ENCODE measurements at regions not wholly inside any gene's neighbourhood (a gene's known extent, or its start where the extent isn't known, plus 50 kb on each side); places are given as distances from the start of the nearest gene placed in this dataset.

DNA sequence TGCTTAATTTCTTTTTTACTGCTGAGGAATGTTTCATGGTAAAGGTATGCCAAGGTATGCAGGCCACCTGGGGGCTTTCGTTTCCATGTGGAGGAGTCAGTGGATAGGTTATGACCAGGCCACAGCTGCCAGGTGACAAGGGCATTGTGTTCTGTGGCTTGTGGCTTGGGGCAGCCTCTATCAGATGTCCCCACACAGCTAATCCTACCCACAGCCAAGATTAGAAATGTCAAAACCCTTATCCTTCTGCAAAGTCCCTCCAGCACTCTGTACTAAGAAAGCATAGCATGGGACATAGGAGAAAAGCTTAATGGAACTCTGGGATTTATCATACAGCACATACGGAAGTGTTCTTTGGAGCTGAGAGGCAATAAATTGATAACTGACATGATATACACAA, 171.2 kb upstream of the S1PR3 start:
- Histone ChIP-seq H3K27me3 (ENCODE audit: control insufficient read depth, insufficient read depth, low read length, poor library complexity, severe bottlenecking) (no peaks in the 10 kb centered on the region), H3K27ac (ENCODE audit: insufficient read depth, low read depth, low read length, poor library complexity, severe bottlenecking) (no peak overlapping the region), H3K4me1 (ENCODE audit: control insufficient read depth, insufficient read depth, low read length) (peaks cover 8% of the 10 kb centered on the region), H3K4me3 (ENCODE audit: insufficient read depth, low read depth, low read length) (no peak overlapping the region), H3K36me3 (ENCODE audit: control insufficient read depth, insufficient read depth, low read length) (no peaks in the 10 kb centered on the region), H3K9me3 (ENCODE audit: control insufficient read depth, low read length) (no peaks in the 10 kb centered on the region)
- 94% methylated on average over 2 of the region's 2 CpGs for WGBS, 2 experiments

GRCh38 chr9:88821033-88821745, 170.1 kb upstream of the S1PR3 start:
- Histone ChIP-seq H3K27ac (ENCODE audit: insufficient read depth, low read depth, low read length, poor library complexity, severe bottlenecking) (no peak overlapping the region), H3K4me3 (ENCODE audit: insufficient read depth, low read depth, low read length) (no peak overlapping the region), H3K27me3 (ENCODE audit: control insufficient read depth, insufficient read depth, low read length, poor library complexity, severe bottlenecking) (no peaks in the 10 kb centered on the region), H3K36me3 (ENCODE audit: control insufficient read depth, insufficient read depth, low read length) (no peaks in the 10 kb centered on the region), H3K9me3 (ENCODE audit: control insufficient read depth, low read length) (no peaks in the 10 kb centered on the region), H3K4me1 (ENCODE audit: control insufficient read depth, insufficient read depth, low read length) (peaks cover 8% of the 10 kb centered on the region)
- WGBS, 2 experiments = 100% methylated on average over 1 of the region's 2 CpGs; no CpG with 5 or more reads in 1 of the 2 experiments

GRCh38 chr9:88821746-88822106, 169.5 kb upstream of the S1PR3 start:
- Histone ChIP-seq H3K27ac (ENCODE audit: insufficient read depth, low read depth, low read length, poor library complexity, severe bottlenecking) (no peak overlapping the region), H3K4me1 (ENCODE audit: control insufficient read depth, insufficient read depth, low read length) (peaks cover 8% of the 10 kb centered on the region)
- 83 to 89% methylated on average over 1 of the region's 1 CpG for WGBS, 2 experiments

DNA sequence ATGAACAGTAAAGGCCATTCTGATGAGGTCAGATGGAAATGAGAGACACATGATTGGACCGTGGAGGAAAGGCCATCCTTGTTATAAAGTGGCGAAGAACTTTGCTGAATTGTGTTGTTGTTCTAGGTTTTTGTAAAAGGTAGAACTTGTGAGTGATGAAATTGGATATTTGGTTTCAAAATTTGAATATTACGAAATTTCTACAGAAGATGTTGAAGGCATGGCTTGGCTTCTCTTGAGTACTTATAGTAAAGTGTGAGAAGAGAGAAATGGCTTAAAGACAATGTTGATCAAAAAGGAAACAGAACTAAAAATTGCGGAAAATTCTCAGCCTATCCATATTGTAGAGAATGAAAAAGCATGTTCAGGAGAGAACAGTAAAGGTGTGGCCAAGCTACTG, 166.6 kb upstream of the S1PR3 start:
- Histone ChIP-seq H3K9me3 (ENCODE audit: control insufficient read depth, low read length) (no peaks in the 10 kb centered on the region), H3K4me3 (ENCODE audit: insufficient read depth, low read depth, low read length) (no peak overlapping the region), H3K36me3 (ENCODE audit: control insufficient read depth, insufficient read depth, low read length) (no peaks in the 10 kb centered on the region), H3K27me3 (ENCODE audit: control insufficient read depth, insufficient read depth, low read length, poor library complexity, severe bottlenecking) (no peaks in the 10 kb centered on the region), H3K27ac (ENCODE audit: insufficient read depth, low read depth, low read length, poor library complexity, severe bottlenecking) (no peak overlapping the region), H3K4me1 (ENCODE audit: control insufficient read depth, insufficient read depth, low read length) (no peaks in the 10 kb centered on the region)
- 94 to 95% methylated on average over 4 of the region's 4 CpGs for WGBS, 2 experiments

More at GRCh38 chr9:88821746-88822106, 169.5 kb upstream of the S1PR3 start:
- H3K36me3 ChIP-seq (ENCODE audit: control insufficient read depth, insufficient read depth, low read length) = no peaks in the 10 kb centered on the region
- no peak overlapping the region for H3K4me3 ChIP-seq (ENCODE audit: insufficient read depth, low read depth, low read length)
- H3K27me3 ChIP-seq (ENCODE audit: control insufficient read depth, insufficient read depth, low read length, poor library complexity, severe bottlenecking) = no peaks in the 10 kb centered on the region
- no peaks in the 10 kb centered on the region for H3K9me3 ChIP-seq (ENCODE audit: control insufficient read depth, low read length)

DNA sequence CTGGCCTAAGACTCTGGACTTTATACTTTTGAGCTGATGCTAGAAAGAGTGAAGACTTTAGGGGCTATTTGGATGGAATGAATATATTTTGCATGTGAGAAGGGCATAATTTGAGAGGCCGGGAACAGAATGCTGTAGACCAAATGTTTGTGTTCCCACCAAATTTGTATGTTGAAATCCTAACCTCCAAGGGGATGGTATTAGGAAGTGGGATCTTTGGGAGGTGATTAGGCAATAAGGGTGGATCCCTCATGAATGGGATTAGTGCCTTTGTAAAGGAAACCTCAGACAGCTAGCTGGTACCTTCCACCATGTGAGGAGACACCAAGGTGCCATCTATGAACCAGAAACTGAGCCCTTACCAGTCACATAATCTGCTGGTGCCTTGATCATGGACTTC, 165.1 kb upstream of the S1PR3 start:
- WGBS, 2 experiments = 94 to 96% methylated on average over 1 of the region's 1 CpG

GRCh38 chr9:88826771-88827181, 164.5 kb upstream of the S1PR3 start:
- Histone ChIP-seq H3K4me3 (ENCODE audit: insufficient read depth, low read depth, low read length) (no peak overlapping the region), H3K27ac (ENCODE audit: insufficient read depth, low read depth, low read length, poor library complexity, severe bottlenecking) (no peak overlapping the region), H3K4me1 (ENCODE audit: control insufficient read depth, insufficient read depth, low read length) (no peaks in the 10 kb centered on the region), H3K36me3 (ENCODE audit: control insufficient read depth, insufficient read depth, low read length) (no peaks in the 10 kb centered on the region), H3K27me3 (ENCODE audit: control insufficient read depth, insufficient read depth, low read length, poor library complexity, severe bottlenecking) (no peaks in the 10 kb centered on the region), H3K9me3 (ENCODE audit: control insufficient read depth, low read length) (no peaks in the 10 kb centered on the region)
- 88 to 98% methylated on average over 1 of the region's 1 CpG for WGBS, 2 experiments

More for the DNA sequence above, 165.1 kb upstream of the S1PR3 start:
- Histone ChIP-seq H3K4me3 (ENCODE audit: insufficient read depth, low read depth, low read length) (no peak overlapping the region), H3K36me3 (ENCODE audit: control insufficient read depth, insufficient read depth, low read length) (no peaks in the 10 kb centered on the region), H3K27me3 (ENCODE audit: control insufficient read depth, insufficient read depth, low read length, poor library complexity, severe bottlenecking) (no peaks in the 10 kb centered on the region), H3K9me3 (ENCODE audit: control insufficient read depth, low read length) (no peaks in the 10 kb centered on the region), H3K27ac (ENCODE audit: insufficient read depth, low read depth, low read length, poor library complexity, severe bottlenecking) (no peak overlapping the region), H3K4me1 (ENCODE audit: control insufficient read depth, insufficient read depth, low read length) (no peaks in the 10 kb centered on the region)

DNA sequence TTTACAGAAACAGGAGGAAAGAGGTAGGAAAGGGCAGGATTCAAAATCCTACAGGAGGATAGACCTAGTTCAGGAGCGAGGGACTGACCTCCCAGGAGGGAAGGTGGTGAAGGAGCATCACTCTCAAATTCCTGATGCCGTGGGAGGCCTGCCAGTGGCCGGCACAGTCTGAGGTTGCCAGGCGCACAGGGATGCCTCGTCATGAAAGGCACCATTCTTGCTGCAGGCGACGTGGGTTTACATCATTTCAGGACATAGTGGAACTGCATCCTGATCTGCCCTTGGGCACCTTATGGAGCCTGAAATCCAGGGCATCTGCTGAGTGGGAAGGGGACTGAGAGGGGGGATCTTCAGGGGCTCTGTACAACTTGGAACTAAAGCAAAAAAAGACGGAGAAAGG, 163.2 kb upstream of the S1PR3 start:
- Histone ChIP-seq H3K9me3 (ENCODE audit: control insufficient read depth, low read length) (no peaks in the 10 kb centered on the region), H3K36me3 (ENCODE audit: control insufficient read depth, insufficient read depth, low read length) (no peaks in the 10 kb centered on the region), H3K27ac (ENCODE audit: insufficient read depth, low read depth, low read length, poor library complexity, severe bottlenecking) (no peak overlapping the region), H3K27me3 (ENCODE audit: control insufficient read depth, insufficient read depth, low read length, poor library complexity, severe bottlenecking) (no peaks in the 10 kb centered on the region), H3K4me3 (ENCODE audit: insufficient read depth, low read depth, low read length) (no peak overlapping the region), H3K4me1 (ENCODE audit: control insufficient read depth, insufficient read depth, low read length) (no peaks in the 10 kb centered on the region)
- 91% methylated on average over 8 of the region's 8 CpGs for WGBS, 2 experiments

DNA sequence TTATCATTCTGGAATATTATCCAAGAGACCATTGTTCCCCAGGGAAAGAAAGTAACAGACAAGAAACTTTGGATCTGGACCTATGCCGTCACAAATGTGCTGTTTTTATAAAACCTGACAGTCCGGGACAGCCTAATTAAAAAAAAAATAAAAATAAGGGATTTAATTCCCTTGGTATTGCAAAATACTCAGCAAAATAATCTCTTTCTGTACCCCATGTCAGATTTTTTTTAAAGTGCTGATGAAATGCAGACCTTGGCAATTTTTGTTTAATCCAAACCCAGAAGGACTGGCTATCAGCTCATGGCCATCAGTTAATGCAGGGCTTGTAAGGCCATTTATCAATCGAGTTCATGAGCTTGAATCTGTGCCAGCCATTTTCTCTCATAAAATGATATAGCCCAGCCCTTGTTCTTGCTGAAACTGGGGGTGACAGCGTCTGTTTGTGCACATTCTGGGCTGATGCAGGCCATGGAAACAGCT, 162.7 kb upstream of the S1PR3 start:
- Histone ChIP-seq H3K27ac (ENCODE audit: insufficient read depth, low read depth, low read length, poor library complexity, severe bottlenecking) (no peak overlapping the region), H3K27me3 (ENCODE audit: control insufficient read depth, insufficient read depth, low read length, poor library complexity, severe bottlenecking) (no peaks in the 10 kb centered on the region), H3K4me1 (ENCODE audit: control insufficient read depth, insufficient read depth, low read length) (no peaks in the 10 kb centered on the region), H3K36me3 (ENCODE audit: control insufficient read depth, insufficient read depth, low read length) (no peaks in the 10 kb centered on the region), H3K9me3 (ENCODE audit: control insufficient read depth, low read length) (no peaks in the 10 kb centered on the region), H3K4me3 (ENCODE audit: insufficient read depth, low read depth, low read length) (no peak overlapping the region)
- WGBS, 2 experiments = 97 to 98% methylated on average over 2 to 4 of the region's 4 CpGs

DNA sequence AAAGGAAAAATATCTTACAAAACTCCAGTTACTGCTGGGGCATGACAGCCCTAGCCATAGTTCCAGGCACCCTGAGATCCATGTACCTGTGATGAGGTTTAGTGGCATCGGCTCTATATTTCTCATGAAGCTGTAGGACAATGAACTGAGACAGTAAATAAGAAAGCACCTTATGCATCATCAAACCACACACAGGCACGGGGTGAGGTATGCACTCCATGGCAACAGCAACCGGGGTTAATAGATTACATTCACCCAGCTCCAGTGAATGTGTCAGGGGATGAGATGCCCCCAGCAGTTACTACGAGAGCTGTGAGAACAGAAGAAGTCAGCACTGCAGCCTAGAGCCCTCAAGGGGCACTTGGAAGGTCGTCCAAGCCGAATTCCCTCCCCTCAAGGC, 162.0 kb upstream of the S1PR3 start:
- no peak overlapping the region for H3K4me3 ChIP-seq (ENCODE audit: insufficient read depth, low read depth, low read length)
- no peaks in the 10 kb centered on the region for H3K36me3 ChIP-seq (ENCODE audit: control insufficient read depth, insufficient read depth, low read length)
- H3K9me3 ChIP-seq (ENCODE audit: control insufficient read depth, low read length) = no peaks in the 10 kb centered on the region
- H3K27ac ChIP-seq (ENCODE audit: insufficient read depth, low read depth, low read length, poor library complexity, severe bottlenecking) = no peak overlapping the region
- no peaks in the 10 kb centered on the region for H3K4me1 ChIP-seq (ENCODE audit: control insufficient read depth, insufficient read depth, low read length)
- WGBS, 2 experiments = 91 to 93% methylated on average over 6 of the region's 6 CpGs
- no peaks in the 10 kb centered on the region for H3K27me3 ChIP-seq (ENCODE audit: control insufficient read depth, insufficient read depth, low read length, poor library complexity, severe bottlenecking)

DNA sequence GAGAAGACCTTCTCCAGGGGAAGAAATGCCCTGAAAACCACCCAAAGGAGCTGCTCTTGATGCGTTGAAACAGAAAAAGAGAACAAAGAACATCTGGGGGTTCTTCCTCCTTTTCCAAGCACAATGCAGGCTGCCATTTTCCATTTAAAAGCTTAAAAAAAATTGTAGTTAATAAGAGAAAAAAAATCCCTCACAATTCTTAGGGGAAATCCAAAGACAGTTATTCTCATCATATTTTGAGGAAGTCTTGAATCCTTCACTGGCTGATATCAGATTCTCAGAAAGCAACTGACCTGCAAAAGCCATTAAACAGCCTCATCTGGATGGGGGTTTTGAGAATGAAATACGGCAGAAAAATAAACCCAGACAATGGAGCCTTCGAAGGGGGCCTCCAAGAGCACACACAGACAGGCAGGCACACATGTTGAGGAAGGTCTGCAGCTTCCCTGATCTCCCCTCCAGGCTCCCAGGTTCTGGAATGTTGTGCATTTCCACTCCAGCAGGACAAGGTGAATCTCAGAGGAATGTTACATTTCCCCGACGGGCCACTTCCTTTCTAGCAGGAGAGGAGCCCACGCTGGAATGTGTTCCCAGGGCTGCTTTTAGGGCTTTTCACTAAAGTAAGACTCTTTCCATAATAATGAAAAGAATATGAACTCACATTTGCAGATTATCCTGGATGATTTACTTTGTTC, 159.4 kb upstream of the S1PR3 start:
- H3K36me3 ChIP-seq (ENCODE audit: control insufficient read depth, insufficient read depth, low read length) = no peaks in the 10 kb centered on the region
- H3K4me3 ChIP-seq (ENCODE audit: insufficient read depth, low read depth, low read length) = no peak overlapping the region
- H3K9me3 ChIP-seq (ENCODE audit: control insufficient read depth, low read length) = no peaks in the 10 kb centered on the region
- 83 to 88% methylated on average over 6 of the region's 6 CpGs for WGBS, 2 experiments
- no peaks in the 10 kb centered on the region for H3K27me3 ChIP-seq (ENCODE audit: control insufficient read depth, insufficient read depth, low read length, poor library complexity, severe bottlenecking)
- H3K4me1 ChIP-seq (ENCODE audit: control insufficient read depth, insufficient read depth, low read length) = no peaks in the 10 kb centered on the region
- H3K27ac ChIP-seq (ENCODE audit: insufficient read depth, low read depth, low read length, poor library complexity, severe bottlenecking) = no peak overlapping the region
